Esophagus muscularis mucosa (tissue), 4 donors: ENCODE measurements at regions not wholly inside any gene's neighbourhood (a gene's known extent, or its start where the extent isn't known, plus 50 kb on each side); places are given as distances from the start of the nearest gene placed in this dataset.
"Not testable (repeated sequence)": the region's sequence is repeated elsewhere in the genome, so short reads cannot be mapped to it uniquely, and the experiment has no call there.

Experiments
- DNase-seq: peaks from one replicate; pipeline ENCODE4 v3.0.0-alpha.2; 2017; ENCODE audit errors: extremely low spot score
- H3K27ac ChIP-seq, 4 donors: fragments of 200-600 bp; sonication (generic); replicated peaks in 1 of 4; 1 replicate in 3 of 4; 2 replicates in 1 of 4; pipeline ENCODE4 v1.5.1; 2016 to 2019; ENCODE audit warnings: mild to moderate bottlenecking in 1 of 4
- H3K27me3 ChIP-seq, 4 donors: fragments of 200-600 bp; sonication (generic); one replicate each; pipeline versions ENCODE4 v1.5.1 to v1.6.0; 2016 to 2019
- H3K36me3 ChIP-seq, 4 donors: fragments of 200-600 bp; sonication (generic); one replicate each; pipeline ENCODE4 v1.5.1; 2016 to 2019
- H3K4me1 ChIP-seq, 4 donors: fragments of 200-600 bp; sonication (generic); one replicate each; pipeline ENCODE4 v1.5.1; 2016 to 2019
- H3K4me3 ChIP-seq, 4 donors: fragments of 200-600 bp; sonication (generic); 1 replicate in 2 of 4; 2 replicates in 2 of 4; pipeline ENCODE4 v1.5.1; 2016 to 2019; ENCODE audit warnings: mild to moderate bottlenecking in 4 of 4, moderate library complexity in 1 of 4
- H3K9me3 ChIP-seq, 4 donors: fragments of 200-600 bp; sonication (generic); 1 replicate in 3 of 4; 2 replicates in 1 of 4; pipeline ENCODE4 v1.5.1; 2016 to 2019
- CTCF ChIP-seq, 3 experiments: fragments of 200-600 bp in 2 of 3; fragments of 450-650 bp in 1 of 3; sonication (generic) in 2 of 3; IDR thresholded peaks; one replicate each; pipeline ENCODE4 v1.5.1; 2017 to 2019; ENCODE audit warnings: antibody characterized with exemption in 3 of 3, mild to moderate bottlenecking in 2 of 3, moderate library complexity in 1 of 3
- EP300 ChIP-seq: sonication (generic); formaldehyde crosslinking; IDR thresholded peaks from one replicate; pipeline ENCODE4 v1.6.1; 2017; ENCODE audit warnings: antibody characterized with exemption
- POLR2A ChIP-seq: fragments of 450-650 bp; IDR thresholded peaks from one replicate; pipeline ENCODE4 v1.6.1; 2017; ENCODE audit warnings: antibody characterized with exemption, moderate library complexity, mild to moderate bottlenecking, low read depth
- POLR2AphosphoS5 ChIP-seq, 2 donors: sonication (generic); formaldehyde crosslinking; IDR thresholded peaks; one replicate each; pipeline ENCODE4 v1.6.1; 2017; ENCODE audit warnings: antibody characterized with exemption in 2 of 2
- WGBS: methylation state at CpG from one replicate; pipeline ENCODE4 v1.1.5; 2018; 5-methylcytosine and 5-hydroxymethylcytosine counted together
- intact Hi-C: fragments of 100-400 bp; cut with DNase I; formaldehyde crosslinking; loops from one replicate; pipeline ENCODE4 v1.15.1; 2023

GRCh38 chr21:28127175-28127785 is 865.4 kb downstream of the LTN1 start:
- Histone ChIP-seq H3K27ac (peak overlapping the region; percentile 5 to 29 (median 17)), H3K27me3 (no peaks in the 10 kb centered on the region), H3K4me3 (no peak overlapping the region), H3K4me1 (peaks cover 0 to 31% (median 13%) of the 10 kb centered on the region in 4 donors), H3K9me3 (peaks cover 0 to 12% (median 4%) of the 10 kb centered on the region in 4 donors), H3K36me3 (no peaks in the 10 kb centered on the region)
- TF ChIP-seq CTCF (IDR thresholded peaks at IDR 0.05) (no peak), POLR2A (no peak), POLR2AphosphoS5 (IDR thresholded peaks at IDR 0.05) (no peak), EP300 (no peak)
- intact Hi-C loops = no loop called here
- WGBS = 43% methylated on average over 2 of the region's 2 CpGs
- no peak for DNase-seq

GRCh38 chr21:28126521-28127174 is 866.0 kb downstream of the LTN1 start:
- Histone ChIP-seq H3K4me1 (peaks cover 0 to 35% (median 13%) of the 10 kb centered on the region in 4 donors), H3K4me3 (no peak overlapping the region), H3K36me3 (no peaks in the 10 kb centered on the region), H3K27me3 (no peaks in the 10 kb centered on the region), H3K9me3 (peaks cover 0 to 10% (median 4%) of the 10 kb centered on the region in 4 donors), H3K27ac (peak overlapping the region; percentile 1 to 29 (median 6))
- intact Hi-C loops = no loop called here
- no peak for DNase-seq
- no peak for TF ChIP-seq CTCF (IDR thresholded peaks at IDR 0.05)
- TF ChIP-seq POLR2AphosphoS5 (IDR thresholded peaks at IDR 0.05) = no peak
- TF ChIP-seq POLR2A = no peak
- no peak for TF ChIP-seq EP300
- 31% methylated on average over 1 of the region's 1 CpG for WGBS

GRCh38 chr21:28124541-28124940 is 868.1 kb downstream of the LTN1 start:
- 52% methylated on average over 2 of the region's 2 CpGs for WGBS
- no peak overlapping the region for H3K27ac ChIP-seq

GRCh38 chr21:28118570-28118969 is 874.1 kb downstream of the LTN1 start:
- H3K9me3 ChIP-seq = no peaks in the 10 kb centered on the region
- H3K27ac ChIP-seq = no peak overlapping the region
- WGBS = 95% methylated on average over 3 of the region's 3 CpGs
- TF ChIP-seq POLR2A (no peak), EP300 (no peak), POLR2AphosphoS5 (IDR thresholded peaks at IDR 0.05) (no peak), CTCF (IDR thresholded peaks at IDR 0.05) (no peak)
- no peaks in the 10 kb centered on the region for H3K36me3 ChIP-seq
- H3K4me1 ChIP-seq = peaks cover 0 to 12% (median 2%) of the 10 kb centered on the region in 4 donors
- H3K27me3 ChIP-seq = no peaks in the 10 kb centered on the region
- H3K4me3 ChIP-seq = no peak overlapping the region
- intact Hi-C loops = no loop called here
- DNase-seq = no peak

More at GRCh38 chr21:28124541-28124940, 868.1 kb downstream of the LTN1 start:
- Histone ChIP-seq H3K27me3 (no peaks in the 10 kb centered on the region), H3K4me3 (no peak overlapping the region), H3K4me1 (peaks cover 0 to 35% (median 13%) of the 10 kb centered on the region in 4 donors), H3K36me3 (no peaks in the 10 kb centered on the region), H3K9me3 (no peaks in the 10 kb centered on the region)
- no peak for TF ChIP-seq POLR2AphosphoS5 (IDR thresholded peaks at IDR 0.05)
- TF ChIP-seq EP300 = no peak
- no peak for TF ChIP-seq POLR2A
- no peak for TF ChIP-seq CTCF (IDR thresholded peaks at IDR 0.05)
- intact Hi-C loops = no loop called here
- DNase-seq = no peak

GRCh38 chr21:28114986-28115385 is 877.7 kb downstream of the LTN1 start:
- H3K4me3 ChIP-seq, H3K27me3 ChIP-seq, H3K36me3 ChIP-seq, H3K9me3 ChIP-seq, intact Hi-C loops, DNase-seq, H3K27ac ChIP-seq: not testable (repeated sequence)
- H3K4me1 ChIP-seq = peaks cover 16 to 32% (median 27%) of the 10 kb centered on the region in 4 donors
- WGBS = 90% methylated on average over 5 of the region's 5 CpGs
